AG04449 (cell line): ENCODE measurements at regions not wholly inside any gene's neighbourhood (a gene's known extent, or its start where the extent isn't known, plus 50 kb on each side); places are given as distances from the start of the nearest gene placed in this dataset.
"Not testable (repeated sequence)": the region's sequence is repeated elsewhere in the genome, so short reads cannot be mapped to it uniquely, and the experiment has no call there.

ENCODE experiments used
- CTCF ChIA-PET: fragments of 350-600 bp; formaldehyde crosslinking; extraction: SDS; loops from one replicate; lab custom pipeline; 2021; ENCODE audit warnings: antibody characterized with exemption; lab: Yijun Ruan, JAX
- POLR2A ChIA-PET: fragments of 400-600, 350-600 bp; formaldehyde crosslinking; extraction: SDS; loops from one replicate; lab custom pipeline; 2020; ENCODE audit warnings: antibody characterized with exemption, inconsistent platforms; lab: Yijun Ruan, JAX
- DNase-seq: peaks from one replicate; pipeline ENCODE4 v3.0.0-alpha.2; 2010; ENCODE audit warnings: low read depth, low spot score
- H3K4me3 ChIP-seq: 2 replicates; pipeline ENCODE4 v1.5.1; 2011; ENCODE audit warnings: low read depth, mild to moderate bottlenecking, control low read depth, low read length
- CTCF ChIP-seq: IDR thresholded peaks from one replicate; pipeline ENCODE4 v1.5.1; 2011; ENCODE audit warnings: mild to moderate bottlenecking, moderate library complexity, low read length, control low read depth, inconsistent platforms; ENCODE audit not compliant: insufficient read depth; ENCODE audit errors: missing control alignments

GRCh38 chr4:173461170-173461569 is 62.3 kb upstream of the SCRG1 start:
- TF ChIP-seq CTCF, result no peak
- POLR2A ChIA-PET, result no interaction called here
- CTCF ChIA-PET, result interaction anchor here (0.8 to 1.0 kb wide), 2 partner anchors 10 to 12 kb away, joined by 3 read pairs; no protein-coding TSS in a partner anchor
- no peak for DNase-seq
- H3K4me3 ChIP-seq, result no peak overlapping the region

- CTCF ChIA-PET, result interaction anchor here (1.0 kb wide), 1 partner anchor 10 kb away, joined by 3 read pairs; no protein-coding TSS in a partner anchor
- no peak for TF ChIP-seq CTCF
- DNase-seq, result no peak
- no peak overlapping the region for H3K4me3 ChIP-seq
- POLR2A ChIA-PET, result no interaction called here
Measured at GRCh38 chr4:173459857-173460256, 60.9 kb upstream of the SCRG1 start.

- no peak overlapping the region for H3K4me3 ChIP-seq
- CTCF ChIA-PET, result interaction anchor here (1.5 to 1.9 kb wide), 2 partner anchors 37 kb away, joined by 3 to 4 read pairs; no protein-coding TSS in a partner anchor
Measured at GRCh38 chr4:173457893-173458292, 59.0 kb upstream of the SCRG1 start.

GRCh38 chr4:173451435-173451834 is 52.5 kb upstream of the SCRG1 start:
- POLR2A ChIA-PET, H3K4me3 ChIP-seq, DNase-seq: not testable (repeated sequence)
- CTCF ChIA-PET, result interaction anchor here (0.9 to 1.7 kb wide), 5 partner anchors 10 to 31 kb away, joined by 3 to 4 read pairs (median 3); no protein-coding TSS in a partner anchor

More at GRCh38 chr4:173457893-173458292, 59.0 kb upstream of the SCRG1 start:
- no peak for DNase-seq
- POLR2A ChIA-PET, result no interaction called here
- no peak for TF ChIP-seq CTCF

GRCh38 chr4:173450281-173450680 is 51.4 kb upstream of the SCRG1 start:
- H3K4me3 ChIP-seq, result no peak overlapping the region
- no peak for DNase-seq
- ChIA-PET CTCF (interaction anchor here (1.1 to 1.2 kb wide), 3 partner anchors 10 to 13 kb away, joined by 3 read pairs; no protein-coding TSS in a partner anchor), POLR2A (no interaction called here)
- TF ChIP-seq CTCF, result no peak

- no peak for DNase-seq
- TF ChIP-seq CTCF, result no peak
- ChIA-PET CTCF (interaction anchor here (0.6 to 1.3 kb wide), 5 partner anchors 11 to 27 kb away, joined by 3 read pairs; no protein-coding TSS in a partner anchor), POLR2A (no interaction called here)
- no peak overlapping the region for H3K4me3 ChIP-seq
Measured at GRCh38 chr4:173449380-173449717, 50.4 kb upstream of the SCRG1 start.

GRCh38 chr4:173448608-173449379 is 49.9 kb upstream of the SCRG1 start:
- CTCF ChIA-PET, result interaction anchor here (0.6 to 1.3 kb wide), 4 partner anchors 13 to 27 kb away, joined by 3 read pairs; no protein-coding TSS in a partner anchor
- DNase-seq, result no peak
- no peak for TF ChIP-seq CTCF
- H3K4me3 ChIP-seq, result no peak overlapping the region
- POLR2A ChIA-PET, result no interaction called here
